ENCODE measurements at regions not wholly inside any gene's neighbourhood (a gene's known extent, or its start where the extent isn't known, plus 50 kb on each side); places are given as distances from the start of the nearest gene placed in this dataset.
"Not testable (repeated sequence)": the region's sequence is repeated elsewhere in the genome, so short reads cannot be mapped to it uniquely, and the experiment has no call there.

DNA sequence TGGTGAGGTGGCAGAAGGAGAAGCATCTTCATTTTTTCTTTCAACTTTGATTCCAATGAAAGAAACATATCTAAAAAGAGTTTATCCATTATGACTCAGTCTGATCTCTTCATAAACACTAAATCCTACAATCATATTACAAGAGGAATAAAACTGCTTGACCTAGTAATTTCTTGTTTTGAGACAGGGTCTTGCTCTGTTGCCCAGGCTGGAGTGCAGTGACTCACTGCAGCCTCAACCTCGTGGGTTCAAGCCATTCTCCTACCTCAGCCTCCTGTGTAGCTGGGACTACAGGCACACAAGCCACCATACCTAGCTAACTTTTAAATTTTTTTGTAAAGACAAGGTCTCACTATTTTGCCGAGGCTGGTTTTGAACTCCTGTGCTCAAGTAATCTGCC is 147.2 kb downstream of the NDUFA12 start:
- DNase-seq = no peak

- DNase-seq = no peak
Measured at GRCh38 chr12:94855853-94856252, 147.6 kb downstream of the NDUFA12 start.

- no peak for DNase-seq
Measured at GRCh38 chr12:94851396-94852028, 152.0 kb downstream of the NDUFA12 start.

GRCh38 chr12:94849411-94849976 is 154.0 kb downstream of the NDUFA12 start:
- DNase-seq = no peak

- no peak for DNase-seq
Measured at GRCh38 chr12:94848966-94849365, 154.5 kb downstream of the NDUFA12 start.

DNA sequence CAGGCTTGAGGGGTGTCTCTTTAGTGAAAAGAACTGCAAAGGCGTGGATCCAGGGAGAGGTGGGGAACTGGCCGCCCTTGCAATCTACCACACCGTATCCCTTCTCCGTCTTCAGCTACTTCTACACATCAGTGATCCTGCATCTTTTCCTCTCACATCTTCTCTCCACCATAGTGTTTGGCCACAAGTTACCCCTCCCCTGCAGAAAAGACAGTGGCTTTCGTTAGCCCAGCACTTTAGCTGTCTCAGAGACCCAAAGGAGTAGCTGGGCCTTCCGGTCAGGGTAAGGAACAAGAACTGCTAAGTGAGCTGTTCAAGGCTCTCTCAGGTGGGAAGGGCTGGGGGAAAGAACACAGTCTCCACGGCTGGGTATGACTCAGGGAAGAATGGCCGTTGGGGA is 158.4 kb downstream of the NDUFA12 start:
- DNase-seq = no peak

DNA sequence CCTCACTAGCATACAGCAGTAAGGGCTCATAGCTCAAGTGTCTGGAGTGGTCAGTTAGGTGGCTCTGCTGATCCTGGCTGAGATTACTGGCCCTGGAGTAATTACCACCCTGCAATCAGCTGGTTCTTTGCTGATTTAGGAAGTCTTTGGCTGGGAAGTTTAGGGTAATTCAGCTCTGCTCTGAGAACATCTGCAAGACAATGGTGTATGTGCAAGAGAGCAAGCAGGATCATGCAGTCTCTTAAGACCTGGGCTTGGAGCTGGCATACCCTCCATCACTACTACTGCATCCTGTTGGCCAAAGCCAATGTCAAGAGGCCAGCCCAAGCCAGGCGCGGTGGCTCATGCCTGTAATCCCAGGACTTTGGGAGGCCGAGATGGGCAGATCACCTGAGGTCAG is 159.0 kb downstream of the NDUFA12 start:
- no peak for DNase-seq

DNA sequence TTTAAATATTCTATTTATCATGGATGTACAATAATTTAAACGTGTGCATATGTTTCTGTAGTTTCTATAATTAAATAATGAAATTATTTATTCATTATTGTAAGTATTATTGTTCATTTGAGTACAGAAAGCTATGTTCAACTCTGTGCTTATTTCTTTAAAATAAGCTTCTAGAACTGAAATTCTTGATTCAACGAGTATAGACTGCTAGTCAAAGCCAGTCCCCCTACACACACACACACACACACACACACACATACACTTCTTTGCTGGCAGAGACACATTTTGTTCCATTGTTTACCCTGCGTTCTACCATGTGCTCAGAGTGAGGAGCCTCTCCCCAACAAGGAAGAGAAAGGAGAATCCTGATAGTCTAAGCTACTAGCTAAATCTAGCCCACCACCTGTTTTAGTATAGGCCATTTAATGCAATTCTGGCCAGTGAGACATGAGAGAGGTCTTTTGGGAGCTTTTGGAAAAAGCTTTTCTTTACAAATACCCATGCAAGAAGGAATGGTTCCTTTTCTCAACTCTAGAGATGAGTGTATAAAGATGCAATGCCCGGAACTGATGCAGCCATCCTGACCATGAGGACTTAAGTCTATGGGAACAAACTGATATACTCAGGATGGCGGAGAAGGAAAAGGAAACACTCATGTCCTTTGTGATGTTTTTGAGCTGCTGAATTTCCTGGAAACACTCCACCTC is 161.4 kb downstream of the NDUFA12 start:
- no peak for DNase-seq

DNA sequence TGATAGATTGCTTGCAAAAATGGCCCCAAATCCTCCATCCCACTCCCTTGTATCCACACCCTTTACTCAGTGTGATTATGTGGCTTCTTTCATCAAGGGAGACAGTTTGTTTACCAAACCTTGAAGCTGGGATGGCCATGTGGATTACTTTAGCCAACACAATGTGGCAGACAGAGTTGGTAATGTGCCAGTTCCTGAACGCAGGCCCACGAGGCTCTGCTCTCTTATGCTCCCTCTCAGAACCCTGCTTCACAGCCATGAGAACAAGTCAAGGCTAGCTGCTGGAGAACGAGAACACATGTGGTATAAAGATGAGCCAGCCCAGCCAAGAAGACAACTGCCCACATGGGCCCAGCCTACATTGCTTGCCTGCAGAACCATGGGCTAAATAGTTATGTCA is 162.3 kb downstream of the NDUFA12 start:
- no peak for DNase-seq

GRCh38 chr12:94839347-94839746 is 164.2 kb downstream of the NDUFA12 start:
- no peak for DNase-seq

- DNase-seq = not testable (repeated sequence)
Measured at GRCh38 chr12:94836952-94837670, 166.4 kb downstream of the NDUFA12 start.

DNA sequence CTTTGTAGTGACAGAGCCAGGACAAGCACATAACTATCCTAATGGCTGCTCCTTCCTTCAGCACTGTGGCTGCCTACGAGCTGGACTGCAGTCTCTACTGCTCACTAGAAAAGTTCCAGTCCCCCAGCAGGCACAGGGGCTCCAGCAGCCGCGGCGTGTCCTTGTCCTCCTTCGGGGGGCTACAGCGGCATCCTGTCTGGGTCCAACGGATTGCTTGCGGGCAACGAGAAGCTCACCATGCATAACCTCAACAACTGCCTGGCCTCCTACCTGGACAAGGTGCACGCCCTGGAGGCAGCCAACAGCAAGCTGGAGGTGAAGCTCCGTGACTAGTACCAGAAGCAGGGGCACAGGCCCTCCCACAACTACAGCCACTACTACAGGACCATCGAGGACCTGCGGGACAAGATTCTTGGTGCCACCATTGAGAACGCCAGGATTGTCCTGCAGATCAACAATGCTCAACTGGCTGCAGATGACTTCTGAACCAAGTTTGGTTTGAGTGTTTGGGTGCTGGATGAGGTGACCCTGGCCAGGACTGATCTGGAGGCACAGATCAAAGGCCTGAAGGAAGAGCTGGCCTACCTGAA is 169.4 kb downstream of the NDUFA12 start:
- DNase-seq = no peak

DNA sequence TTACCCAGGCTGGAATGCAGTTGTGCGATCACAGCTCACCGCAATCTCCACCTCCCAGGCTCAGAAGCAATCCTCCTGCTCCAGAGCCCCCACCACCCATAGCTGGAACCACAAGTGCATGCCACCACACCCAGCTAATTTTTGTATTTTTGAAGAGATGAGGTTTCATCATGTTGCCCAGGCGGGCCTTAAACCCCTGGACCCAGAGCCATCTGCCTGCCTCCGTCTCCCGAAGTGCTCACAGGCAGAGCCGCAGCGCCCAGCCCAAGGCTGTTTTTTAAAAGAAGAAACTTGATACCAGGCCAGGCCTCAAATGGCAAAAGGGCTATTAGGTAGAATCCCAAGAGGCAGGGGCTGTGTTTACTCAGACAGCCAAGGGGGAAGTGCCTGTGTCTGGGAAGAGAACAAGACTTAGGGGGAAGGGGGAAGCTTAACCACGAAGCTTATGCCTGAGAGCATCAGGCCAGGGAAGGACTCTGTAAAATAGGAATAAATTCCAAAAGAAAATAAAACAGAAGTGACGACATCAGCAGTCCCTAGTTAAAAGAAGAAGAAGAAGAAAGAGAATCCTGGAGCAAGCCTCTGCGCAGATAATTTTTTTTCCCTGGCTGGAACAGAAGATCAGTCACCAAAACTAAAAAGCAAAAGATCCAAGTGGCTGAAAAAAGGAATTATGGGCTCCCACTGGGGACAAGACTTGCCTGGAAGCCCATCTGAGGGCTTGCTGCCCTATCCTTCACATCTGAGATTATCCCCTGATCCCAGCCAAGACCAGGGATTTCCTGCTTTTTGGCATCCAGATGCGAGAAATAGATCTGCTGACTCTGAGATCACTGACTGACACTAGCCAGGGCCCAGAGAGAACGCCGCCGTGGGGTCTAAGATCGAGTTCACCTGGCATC is 170.5 kb downstream of the NDUFA12 start:
- DNase-seq = no peak

GRCh38 chr12:94832105-94832504 is 171.4 kb downstream of the NDUFA12 start:
- no peak for DNase-seq

- DNase-seq = peak; percentile 7 to 30
Measured at GRCh38 chr12:94831081-94831751, 172.3 kb downstream of the NDUFA12 start.

- no peak for DNase-seq
Measured at GRCh38 chr12:94829552-94829951, 173.9 kb downstream of the NDUFA12 start.

DNA sequence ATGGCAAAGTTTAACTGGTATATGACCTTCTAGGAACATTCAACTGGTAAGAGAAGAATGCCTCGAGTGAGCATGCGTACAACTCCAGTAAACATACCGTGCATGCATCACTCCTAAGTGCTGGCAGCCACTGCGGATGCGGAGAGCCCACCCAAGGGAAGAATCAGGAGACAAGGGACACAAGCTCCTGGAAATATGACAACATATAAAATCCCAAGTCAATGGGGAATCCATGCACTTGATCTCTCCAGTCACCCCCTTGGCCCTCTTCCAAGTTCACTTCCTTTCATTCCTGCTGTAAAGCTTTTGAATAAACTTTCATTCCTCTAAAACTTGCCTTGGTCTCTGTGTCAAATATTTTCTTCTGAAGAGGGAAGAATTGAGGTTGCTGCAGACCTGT is 168.7 kb upstream of the TMCC3 start:
- DNase-seq = no peak

DNA sequence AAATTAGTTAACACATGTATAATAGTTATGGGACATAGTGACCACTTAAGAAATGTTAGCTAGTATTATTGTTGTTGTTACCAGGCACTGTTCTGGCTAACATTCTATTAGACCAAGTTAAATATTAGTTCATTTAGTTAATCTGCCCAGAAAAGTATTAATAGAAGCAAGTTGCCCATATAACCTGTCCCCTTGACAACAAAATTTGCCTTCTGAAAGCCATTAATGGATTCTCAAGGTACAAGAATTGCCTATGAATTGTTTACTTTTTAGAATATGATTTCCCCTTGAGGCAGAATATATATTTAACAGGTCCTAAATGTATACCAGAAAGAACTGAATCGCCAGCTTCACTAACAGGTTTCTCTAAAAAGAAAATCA is 167.3 kb upstream of the TMCC3 start:
- DNase-seq = no peak

- DNase-seq = not testable (repeated sequence)
Measured at GRCh38 chr12:94817201-94817600, 166.8 kb upstream of the TMCC3 start.

- DNase-seq = not testable (repeated sequence)
Measured at GRCh38 chr12:94816746-94817145, 166.4 kb upstream of the TMCC3 start.

DNA sequence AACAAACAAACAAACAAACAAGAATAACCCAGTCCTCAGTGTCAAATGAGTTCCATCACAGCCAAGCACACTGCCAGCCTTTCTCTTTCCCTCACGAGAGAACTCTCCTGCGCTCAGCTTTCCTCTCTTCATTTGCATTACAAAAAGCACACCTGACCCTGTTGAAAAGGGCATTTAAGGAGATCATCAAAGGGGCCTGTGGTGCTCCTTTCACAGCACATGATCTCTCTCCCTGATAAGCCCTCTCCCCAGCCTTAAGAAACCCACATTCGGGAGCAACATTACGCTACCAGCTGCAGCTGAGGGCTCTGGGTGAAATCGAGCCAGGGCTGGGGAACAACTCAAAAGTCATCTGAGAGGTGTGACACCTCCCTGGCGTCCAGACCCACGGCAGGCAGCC is 165.6 kb upstream of the TMCC3 start:
- no peak for DNase-seq

DNA sequence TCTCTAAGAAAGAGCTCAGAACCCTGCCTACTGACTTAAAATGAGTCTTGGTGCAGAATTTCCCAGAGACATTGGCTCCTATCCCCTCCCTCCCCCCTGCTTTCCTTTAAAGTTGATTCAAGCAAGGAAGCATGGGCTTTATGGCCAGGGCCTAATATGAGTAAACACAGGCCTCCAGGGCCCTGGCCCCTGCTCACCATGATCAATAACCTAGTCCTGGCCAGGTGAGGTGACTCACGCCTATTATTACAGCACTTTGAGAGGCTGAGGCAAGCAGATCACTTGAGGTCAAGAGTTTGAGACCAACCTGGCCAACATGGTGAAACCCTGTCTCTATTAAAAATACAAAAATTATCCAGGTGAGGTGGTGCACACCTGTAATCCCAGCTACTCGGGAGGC is 165.1 kb upstream of the TMCC3 start:
- DNase-seq = no peak

Data from activated CD4-positive, alpha-beta T cell treated with anti-CD3 and anti-CD28 coated beads, Interleukin-2, amount 50 U/mL, for 48 hours (primary cell).